Spleen (tissue), 11 donors: ENCODE measurements at regions not wholly inside any gene's neighbourhood (a gene's known extent, or its start where the extent isn't known, plus 50 kb on each side); places are given as distances from the start of the nearest gene placed in this dataset.

Experiments
- DNase-seq: peaks from one replicate; pipeline ENCODE4 v3.0.0-alpha.2; 2020
- H3K27ac ChIP-seq, 8 donors: fragments of 200-600 bp; sonication (generic) in 7 of 8; 1 replicate in 4 of 8; 2 replicates in 4 of 8; pipeline versions ENCODE4 v1.5.0 to v1.8.0; 2016 to 2021; ENCODE audit warnings: inconsistent platforms in 4 of 8, mild to moderate bottlenecking in 4 of 8, moderate library complexity in 1 of 8
- H3K27me3 ChIP-seq, 7 donors: fragments of 200-600 bp; sonication (generic) in 6 of 7; replicated peaks in 1 of 7; 1 replicate in 4 of 7; 2 replicates in 3 of 7; pipeline versions ENCODE4 v1.5.0 to v1.8.0; 2016 to 2021; ENCODE audit warnings: inconsistent platforms in 3 of 7, mild to moderate bottlenecking in 1 of 7
- H3K36me3 ChIP-seq, 6 donors: fragments of 200-600 bp; sonication (generic) in 5 of 6; 1 replicate in 4 of 6; 2 replicates in 2 of 6; pipeline versions ENCODE4 v1.5.0 to v1.8.0; 2016 to 2021; ENCODE audit warnings: inconsistent platforms in 2 of 6
- H3K4me1 ChIP-seq, 6 donors: fragments of 200-600 bp; sonication (generic) in 5 of 6; 1 replicate in 3 of 6; 2 replicates in 3 of 6; pipeline versions ENCODE4 v1.5.0 to v1.8.0; 2016 to 2021; ENCODE audit warnings: inconsistent platforms in 3 of 6
- H3K4me3 ChIP-seq, 8 donors: fragments of 200-600 bp; sonication (generic) in 7 of 8; 1 replicate in 4 of 8; 2 replicates in 4 of 8; pipeline versions ENCODE4 v1.5.0 to v1.8.0; 2016 to 2021; ENCODE audit warnings: inconsistent platforms in 4 of 8, mild to moderate bottlenecking in 4 of 8, moderate library complexity in 2 of 8
- H3K9me3 ChIP-seq, 8 donors: fragments of 200-600 bp; sonication (generic) in 7 of 8; 1 replicate in 4 of 8; 2 replicates in 4 of 8; pipeline versions ENCODE4 v1.5.0 to v1.8.0; 2016 to 2021; ENCODE audit warnings: inconsistent platforms in 4 of 8
- CTCF ChIP-seq, 11 experiments: fragments of 200-600 bp in 7 of 11; fragments of 450-650 bp in 4 of 11; sonication (generic) in 4 of 11; IDR thresholded peaks in 8 of 11; conservative IDR thresholded peaks in 3 of 11; 1 replicate in 7 of 11; 2 replicates in 4 of 11; pipeline versions ENCODE4 v1.4.0 to v1.8.0; 2016 to 2021; ENCODE audit warnings: antibody characterized with exemption in 11 of 11, inconsistent platforms in 4 of 11, mild to moderate bottlenecking in 1 of 11
- POLR2A ChIP-seq, 3 donors: fragments of 450-650 bp; IDR thresholded peaks; one replicate each; pipeline ENCODE4 v1.5.1; 2017; ENCODE audit warnings: antibody characterized with exemption in 3 of 3, mild to moderate bottlenecking in 1 of 3
- POLR2AphosphoS5 ChIP-seq, 3 donors: sonication (generic); formaldehyde crosslinking; IDR thresholded peaks; one replicate each; pipeline ENCODE4 v1.5.1; 2017; ENCODE audit warnings: antibody characterized with exemption in 3 of 3
- WGBS, 5 donors: extraction: QIAGEN DNeasy Blood & Tissue Kit in 3 of 5; methylation state at CpG; one replicate each; pipeline versions ENCODE4 v1.1.5 to v1.1.7; 2013 to 2018; 5-methylcytosine and 5-hydroxymethylcytosine counted together
- intact Hi-C: fragments of 100-400 bp; cut with DNase I; formaldehyde crosslinking; loops from one replicate; pipeline ENCODE4 v1.15.0; 2023; ENCODE audit warnings: low total_unique reads
- donor health status: healthy with polysubstance abuse.
- donor health status: DM: no; HTN: no; CAD: no; lungs with moderate emphysema.
- donor health status: DM: no; HTN: no; CAD: no.
- donor health status: Bipolar disorder and iron deficiency.
- donor health status: healthy.
- donor health status: DM: no; HTN: no; CAD: no.
- donor health status: DM: yes; HTN: yes; CAD: no.

- peaks cover 0 to 21% (median 12%) of the 10 kb centered on the region in 8 donors for H3K9me3 ChIP-seq
- DNase-seq, result peak; percentile 20
- no peaks in the 10 kb centered on the region for H3K4me1 ChIP-seq
- no peaks in the 10 kb centered on the region for H3K27me3 ChIP-seq
- no peak overlapping the region for H3K27ac ChIP-seq
- intact Hi-C loops, result no loop called here
- no peaks in the 10 kb centered on the region for H3K36me3 ChIP-seq
- 86 to 92% (median 87%) methylated on average over 9 of the region's 9 CpGs for WGBS, 5 donors
- no peak overlapping the region for H3K4me3 ChIP-seq
- TF ChIP-seq POLR2A (IDR thresholded peaks at IDR 0.05) (no peak), POLR2AphosphoS5 (IDR thresholded peaks at IDR 0.05) (no peak), CTCF (IDR thresholded peaks at IDR 0.05 in 8 of 11, conservative IDR thresholded peaks at IDR 0.05 in 3 of 11) (no peak)
Measured at GRCh38 chr3:110971010-110971601, 100.5 kb upstream of the NECTIN3 start.

- no peak for DNase-seq
- Histone ChIP-seq H3K27ac (no peak overlapping the region), H3K36me3 (no peaks in the 10 kb centered on the region), H3K4me3 (no peak overlapping the region), H3K27me3 (no peaks in the 10 kb centered on the region), H3K4me1 (no peaks in the 10 kb centered on the region), H3K9me3 (peaks cover 0 to 21% (median 12%) of the 10 kb centered on the region in 8 donors)
- TF ChIP-seq CTCF (IDR thresholded peaks at IDR 0.05 in 8 of 11, conservative IDR thresholded peaks at IDR 0.05 in 3 of 11), result no peak
- TF ChIP-seq POLR2AphosphoS5 (IDR thresholded peaks at IDR 0.05), result no peak
- TF ChIP-seq POLR2A (IDR thresholded peaks at IDR 0.05), result no peak
- intact Hi-C loops, result no loop called here
- 26 to 50% (median 41%) methylated on average over 2 of the region's 2 CpGs for WGBS, 5 donors
Measured at GRCh38 chr3:110973263-110973895, 98.2 kb upstream of the NECTIN3 start.

GRCh38 chr3:110974902-110975301, 96.7 kb upstream of the NECTIN3 start:
- peaks cover 0 to 10% (median under 1%) of the 10 kb centered on the region in 8 donors for H3K9me3 ChIP-seq
- H3K36me3 ChIP-seq, result no peaks in the 10 kb centered on the region
- 22 to 34% (median 26%) methylated on average over 2 of the region's 2 CpGs for WGBS, 5 donors
- DNase-seq, result no peak
- intact Hi-C loops, result no loop called here
- H3K27ac ChIP-seq, result no peak overlapping the region
- TF ChIP-seq POLR2A (IDR thresholded peaks at IDR 0.05), result no peak
- no peak for TF ChIP-seq CTCF (IDR thresholded peaks at IDR 0.05 in 8 of 11, conservative IDR thresholded peaks at IDR 0.05 in 3 of 11)
- TF ChIP-seq POLR2AphosphoS5 (IDR thresholded peaks at IDR 0.05), result no peak
- no peak overlapping the region for H3K4me3 ChIP-seq
- no peaks in the 10 kb centered on the region for H3K4me1 ChIP-seq
- H3K27me3 ChIP-seq, result no peaks in the 10 kb centered on the region

DNA sequence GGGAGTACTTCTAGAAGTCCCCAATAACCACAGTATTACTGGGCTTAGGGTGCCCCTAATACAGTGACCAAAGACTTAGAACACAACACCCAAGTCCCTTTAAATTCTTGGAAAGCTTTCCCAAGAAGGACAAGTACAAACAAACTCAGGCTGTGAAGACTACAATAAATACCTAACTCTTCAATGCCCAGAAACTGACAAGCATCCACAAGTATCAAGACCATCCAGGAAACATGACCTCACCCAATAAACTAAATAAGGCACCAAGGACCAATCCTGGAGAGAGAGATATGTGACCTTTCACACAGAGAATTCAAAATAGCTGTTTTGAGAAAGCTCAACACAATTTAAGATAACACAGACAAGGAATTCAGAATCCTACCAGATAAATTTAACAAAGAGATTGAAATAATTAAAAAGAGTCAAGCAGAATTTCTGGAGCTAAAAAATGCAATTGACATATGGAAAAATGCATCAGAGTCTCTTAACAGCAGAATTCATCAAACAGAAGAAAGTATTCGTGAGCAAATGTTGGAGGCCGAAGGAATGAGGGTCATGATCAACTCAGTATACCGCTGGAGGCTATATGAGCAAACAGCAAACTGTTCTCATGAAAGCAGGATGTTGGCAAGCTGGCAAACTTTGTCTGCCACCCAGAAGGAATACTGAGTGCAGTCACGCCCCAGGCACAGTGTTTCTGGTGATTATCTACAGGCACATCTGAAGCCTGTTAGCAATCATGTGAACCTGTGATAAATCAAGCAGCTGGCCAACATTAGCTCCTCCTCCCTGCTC, 87.0 kb upstream of the NECTIN3 start:
- intact Hi-C loops, result no loop called here
- Histone ChIP-seq H3K27me3 (no peaks in the 10 kb centered on the region), H3K9me3 (peaks cover 0 to 22% (median 4%) of the 10 kb centered on the region in 8 donors), H3K4me1 (no peaks in the 10 kb centered on the region), H3K36me3 (no peaks in the 10 kb centered on the region), H3K27ac (no peak overlapping the region), H3K4me3 (no peak overlapping the region)
- WGBS, 5 donors, result 84 to 96% (median 89%) methylated on average over 4 of the region's 4 CpGs
- no peak for DNase-seq
- no peak for TF ChIP-seq POLR2AphosphoS5 (IDR thresholded peaks at IDR 0.05)
- TF ChIP-seq POLR2A (IDR thresholded peaks at IDR 0.05), result no peak
- no peak for TF ChIP-seq CTCF (IDR thresholded peaks at IDR 0.05 in 8 of 11, conservative IDR thresholded peaks at IDR 0.05 in 3 of 11)
